GM18505 (cell line): ENCODE measurements at regions not wholly inside any gene's neighbourhood (a gene's known extent, or its start where the extent isn't known, plus 50 kb on each side); places are given as distances from the start of the nearest gene placed in this dataset.
"Not testable (repeated sequence)": the region's sequence is repeated elsewhere in the genome, so short reads cannot be mapped to it uniquely, and the experiment has no call there.

Experiments used
- ATAC-seq: cut with Tn5 transposase; IDR thresholded peaks from one replicate; pipeline ENCODE4 v1.9.1; 2021; ENCODE audit not compliant: unreplicated experiment
- POLR2A ChIP-seq: IDR thresholded peaks from 4 replicates; pipeline ENCODE4 v1.6.1; 2011; ENCODE audit warnings: borderline replicate concordance; ENCODE audit not compliant: insufficient read depth, insufficient read length; ENCODE audit errors: extremely low read depth

- TF ChIP-seq POLR2A, result no peak
- no peak for ATAC-seq
Observed at GRCh38 chr16:13586051-13586450, 333.9 kb upstream of the ERCC4 start.

DNA sequence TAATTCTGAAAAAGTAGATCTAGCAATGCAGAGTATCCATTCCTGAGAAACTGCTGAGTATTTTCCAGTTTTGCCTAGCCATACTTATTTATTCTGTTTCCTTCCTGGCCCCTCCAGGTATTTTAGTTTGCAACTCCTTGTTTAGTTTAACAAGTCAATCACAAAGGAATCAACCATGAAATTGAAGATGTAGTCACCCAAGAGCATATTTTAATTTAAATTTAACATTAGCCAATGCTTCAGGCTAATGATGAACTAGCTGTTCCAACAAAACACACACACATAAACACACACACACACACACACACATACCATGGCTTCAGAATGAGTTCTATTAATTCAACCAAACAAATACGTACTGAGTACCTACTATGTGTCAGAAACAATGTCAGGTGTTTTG is 332.8 kb upstream of the ERCC4 start:
- TF ChIP-seq POLR2A, result no peak
- ATAC-seq, result no peak

DNA sequence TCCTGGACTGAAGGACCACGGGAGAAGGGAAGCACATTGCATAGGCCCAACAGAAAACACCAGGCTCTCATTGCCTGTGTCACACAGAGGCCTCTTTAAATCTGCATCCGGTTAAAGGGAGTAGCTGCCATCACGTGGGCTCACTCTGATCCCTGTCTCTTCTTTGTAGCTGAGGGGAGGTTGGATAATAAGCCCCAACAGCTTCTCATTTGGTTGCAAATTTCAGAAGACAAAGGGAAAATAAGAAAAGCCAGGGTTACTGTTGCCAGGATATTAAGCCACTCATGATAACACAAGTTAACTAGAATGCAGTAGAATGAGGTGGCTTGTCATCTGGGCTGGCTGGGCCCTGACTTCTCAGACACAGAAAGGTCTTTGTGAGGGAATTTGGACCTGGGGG is 325.1 kb upstream of the ERCC4 start:
- no peak for ATAC-seq

DNA sequence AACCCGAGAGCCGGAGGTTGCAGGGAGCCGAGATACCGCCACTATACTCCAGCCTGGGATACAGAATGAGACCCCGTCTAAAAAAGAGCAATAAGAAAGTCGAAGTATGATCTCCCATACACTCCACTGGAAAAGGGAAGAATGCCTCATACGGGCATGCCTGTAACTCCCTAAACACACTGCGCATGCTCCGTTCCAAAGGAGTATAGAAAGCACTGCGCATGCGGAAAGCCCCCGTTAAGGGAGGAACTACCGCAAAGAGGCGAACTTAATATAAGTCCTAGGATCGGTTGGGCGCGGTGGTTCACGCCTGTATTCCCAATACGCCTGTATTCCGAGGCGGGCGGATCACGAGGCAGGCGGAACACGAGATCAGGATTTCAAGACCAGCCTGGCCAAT is 313.1 kb upstream of the ERCC4 start:
- no peak for ATAC-seq
- no peak for TF ChIP-seq POLR2A

More for the DNA sequence above, 325.1 kb upstream of the ERCC4 start:
- no peak for TF ChIP-seq POLR2A

GRCh38 chr16:13607289-13607688 is 312.7 kb upstream of the ERCC4 start:
- no peak for TF ChIP-seq POLR2A
- no peak for ATAC-seq

DNA sequence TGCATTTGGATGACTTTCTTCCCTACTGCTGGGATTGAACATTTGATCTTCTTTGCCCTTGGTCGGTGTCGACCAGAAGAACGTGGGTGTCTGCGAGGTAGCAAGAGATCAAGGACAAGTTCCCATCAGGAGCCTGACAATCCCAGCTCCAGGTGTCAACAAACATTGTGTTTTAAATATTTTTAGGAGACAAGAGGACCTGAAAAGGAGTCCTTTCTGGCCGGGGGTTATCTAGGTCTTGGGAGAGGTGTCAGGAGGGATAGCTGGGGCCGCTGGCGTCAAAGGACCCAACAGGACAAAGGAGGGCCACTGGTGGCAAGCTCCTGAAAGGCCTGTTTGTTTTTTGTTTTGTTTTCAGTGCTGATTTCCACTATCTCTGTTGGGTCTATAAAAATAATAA is 308.4 kb upstream of the ERCC4 start:
- ATAC-seq, result no peak
- TF ChIP-seq POLR2A, result no peak

DNA sequence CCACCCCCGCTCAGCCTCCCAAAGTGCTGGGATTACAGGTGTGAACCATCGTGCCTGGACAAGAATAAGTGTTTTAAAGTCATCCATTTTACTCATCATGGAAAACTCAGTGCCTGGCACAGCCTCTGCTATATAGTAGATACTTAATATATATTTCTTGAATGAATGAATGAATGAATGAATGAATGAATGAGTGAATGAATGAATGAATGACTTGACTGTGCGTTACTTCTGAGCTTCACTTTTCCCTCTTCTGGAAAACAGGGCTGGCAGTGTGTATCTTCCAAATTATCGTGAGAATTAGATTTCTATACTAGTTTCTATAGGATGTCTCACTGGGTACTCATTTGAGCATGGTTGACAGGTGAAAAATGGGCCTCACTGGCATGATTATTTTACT is 307.3 kb upstream of the ERCC4 start:
- no peak for TF ChIP-seq POLR2A
- ATAC-seq, result no peak

DNA sequence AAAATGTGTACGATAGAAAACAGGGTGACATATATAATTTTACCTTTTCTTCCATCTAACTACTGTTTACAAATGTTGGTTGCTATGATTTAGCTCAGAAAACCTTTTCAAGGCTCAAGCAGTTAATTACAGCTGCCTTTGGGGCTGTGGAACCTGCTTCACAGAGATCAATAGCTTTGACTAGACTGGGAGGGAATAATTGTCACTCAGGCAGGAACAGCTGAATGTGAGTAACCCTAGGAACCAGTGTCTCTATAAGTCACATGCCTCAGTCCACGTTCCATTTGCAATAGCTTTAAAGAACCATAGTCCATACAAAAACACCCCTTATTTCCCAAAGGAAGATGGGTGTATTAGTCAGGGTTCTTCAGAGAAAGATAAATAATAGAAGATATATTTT is 306.8 kb upstream of the ERCC4 start:
- ATAC-seq, result no peak
- no peak for TF ChIP-seq POLR2A

DNA sequence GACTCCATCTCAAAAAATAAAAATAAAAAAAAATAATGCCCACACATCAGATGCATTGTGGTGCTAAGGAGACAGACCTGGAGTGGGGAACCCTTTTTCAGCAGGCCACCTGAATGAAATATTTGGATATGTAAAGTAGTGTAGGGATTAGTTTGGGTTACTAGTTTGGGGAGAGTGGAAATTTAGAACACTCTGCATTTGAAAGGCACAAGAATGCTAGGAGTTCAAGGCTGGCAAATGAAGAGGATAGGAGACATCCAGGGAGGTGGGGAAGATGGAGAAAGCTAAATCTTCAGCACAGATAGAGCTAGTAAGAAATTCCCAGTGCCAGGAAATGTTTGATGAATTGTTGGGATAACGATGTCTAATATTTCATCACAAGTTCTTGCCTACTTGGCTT is 298.3 kb upstream of the ERCC4 start:
- no peak for ATAC-seq
- no peak for TF ChIP-seq POLR2A

- ATAC-seq, result no peak
- TF ChIP-seq POLR2A, result no peak
Observed at GRCh38 chr16:13628156-13628555, 291.8 kb upstream of the ERCC4 start.

DNA sequence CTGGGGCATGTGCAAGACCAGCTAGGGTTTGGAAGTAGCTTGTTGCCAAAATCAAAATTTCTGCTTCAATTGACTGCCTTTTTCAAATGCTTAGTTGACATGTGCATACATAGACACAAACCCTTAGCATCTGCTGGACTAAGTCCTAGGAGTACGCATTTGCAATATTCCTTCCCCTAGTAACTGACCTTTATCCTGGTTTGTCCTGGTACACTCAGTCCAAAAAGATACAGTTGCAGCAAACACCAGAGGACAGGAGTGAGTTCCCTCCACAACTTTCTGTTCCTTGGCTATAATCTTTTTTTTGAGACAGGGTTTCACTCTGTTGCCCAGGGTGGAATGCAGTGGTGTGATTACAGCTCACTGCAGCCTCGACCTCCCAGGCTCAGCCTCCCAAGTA is 290.2 kb upstream of the ERCC4 start:
- TF ChIP-seq POLR2A, result no peak
- ATAC-seq, result no peak

GRCh38 chr16:13630374-13630773 is 289.6 kb upstream of the ERCC4 start:
- no peak for TF ChIP-seq POLR2A
- no peak for ATAC-seq

GRCh38 chr16:13631213-13631767 is 288.7 kb upstream of the ERCC4 start:
- no peak for TF ChIP-seq POLR2A
- no peak for ATAC-seq

- no peak for ATAC-seq
Observed at GRCh38 chr16:13631916-13632315, 288.0 kb upstream of the ERCC4 start.

DNA sequence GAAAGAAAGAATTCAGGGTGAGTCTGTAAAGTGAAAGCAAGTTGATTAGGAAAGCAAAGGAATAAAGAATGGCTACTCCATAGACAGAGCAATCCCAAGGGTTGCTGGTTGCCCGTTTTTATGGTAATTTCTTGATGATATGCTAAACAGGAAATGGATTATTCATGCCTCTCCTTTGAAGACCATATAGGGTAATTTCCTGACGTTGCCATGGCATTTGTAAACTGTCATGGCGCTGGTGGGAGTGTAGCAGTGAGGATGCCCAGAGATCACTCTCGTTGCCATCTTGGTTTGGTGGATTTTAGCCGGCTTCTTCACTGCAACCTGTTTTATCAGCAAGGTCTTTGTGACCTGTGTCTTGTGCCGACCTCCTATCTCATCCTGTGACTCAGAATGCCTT is 287.4 kb upstream of the ERCC4 start:
- not testable (repeated sequence) for ATAC-seq

More at GRCh38 chr16:13631916-13632315, 288.0 kb upstream of the ERCC4 start:
- no peak for TF ChIP-seq POLR2A
